Activated T-helper 17 cell treated with anti-CD3 and anti-CD28 coated beads, Interleukin-2, amount 50 U/mL, for 72 hours (primary cell): ENCODE measurements at regions not wholly inside any gene's neighbourhood (a gene's known extent, or its start where the extent isn't known, plus 50 kb on each side); places are given as distances from the start of the nearest gene placed in this dataset.
"Not testable (repeated sequence)": the region's sequence is repeated elsewhere in the genome, so short reads cannot be mapped to it uniquely, and the experiment has no call there.

Experiments
- ATAC-seq: fragments of 150-1000 bp; cut with Tn5 transposase; replicated peaks from 2 replicates; pipeline ENCODE4 v1.10.0; 2021; ENCODE audit warnings: mild to moderate bottlenecking, moderate library complexity
- H3K27ac Mint-ChIP-seq: one replicate; pipeline ENCODE4 v1.8.0; 2022; ENCODE audit warnings: mixed read lengths
- H3K27me3 Mint-ChIP-seq: one replicate; pipeline ENCODE4 v1.8.0; 2022; ENCODE audit warnings: mixed read lengths
- H3K36me3 Mint-ChIP-seq: one replicate; pipeline ENCODE4 v1.8.0; 2022; ENCODE audit warnings: low read depth, mild to moderate bottlenecking, mixed read lengths
- H3K4me1 Mint-ChIP-seq: one replicate; pipeline ENCODE4 v1.8.0; 2022; ENCODE audit warnings: mixed read lengths
- H3K4me3 Mint-ChIP-seq: one replicate; pipeline ENCODE4 v1.8.0; 2022; ENCODE audit warnings: mild to moderate bottlenecking, mixed read lengths
- H3K9me3 Mint-ChIP-seq: one replicate; pipeline ENCODE4 v1.8.0; 2022; ENCODE audit warnings: mixed read lengths

DNA sequence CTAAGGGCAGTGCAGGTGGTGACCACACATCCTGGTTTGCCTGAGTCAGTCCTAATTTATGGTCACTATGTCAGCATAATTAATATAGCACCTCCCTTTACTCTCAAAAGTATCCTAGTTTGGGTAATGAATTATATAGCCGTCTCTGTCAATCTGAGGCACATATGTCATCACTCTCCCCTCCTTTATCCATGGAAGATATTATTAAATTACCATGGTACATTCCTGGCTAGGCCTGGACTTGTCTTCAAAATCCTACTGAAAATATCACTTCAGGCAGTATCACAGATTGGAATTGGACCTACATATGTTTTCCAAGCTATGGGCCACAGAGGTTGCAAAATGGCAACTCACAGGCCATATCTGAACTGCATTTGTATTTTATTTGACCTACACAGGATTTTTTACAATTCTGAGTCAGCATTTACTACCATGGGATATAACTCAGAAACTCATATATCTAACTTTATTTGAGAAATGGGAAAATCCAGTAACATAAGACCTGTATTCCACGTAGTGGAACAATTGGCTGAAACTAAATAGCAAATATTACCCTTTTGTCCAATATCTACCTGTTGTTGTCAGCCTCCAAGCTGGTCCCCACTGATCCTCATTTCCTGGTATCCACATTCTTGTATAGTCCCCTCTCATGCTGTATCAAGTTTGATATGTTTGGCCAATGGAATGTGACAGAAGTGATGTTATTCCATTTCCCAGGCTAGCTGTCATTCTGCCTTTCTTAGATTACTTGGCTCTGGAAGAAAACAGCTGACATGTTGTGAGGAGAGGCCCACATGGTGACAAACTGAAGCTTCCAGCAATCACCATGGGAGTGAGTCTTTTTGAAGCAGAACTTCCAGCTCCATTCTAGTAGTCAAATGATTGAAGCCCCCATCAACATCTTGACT lies 102.5 kb upstream of the MDM1 start:
- H3K27me3 Mint-ChIP-seq = no peaks in the 10 kb centered on the region
- no peaks in the 10 kb centered on the region for H3K9me3 Mint-ChIP-seq
- ATAC-seq = no peak
- no peak overlapping the region for H3K4me3 Mint-ChIP-seq
- H3K4me1 Mint-ChIP-seq = peaks cover 5% of the 10 kb centered on the region
- no peak overlapping the region for H3K27ac Mint-ChIP-seq
- H3K36me3 Mint-ChIP-seq = no peaks in the 10 kb centered on the region

DNA sequence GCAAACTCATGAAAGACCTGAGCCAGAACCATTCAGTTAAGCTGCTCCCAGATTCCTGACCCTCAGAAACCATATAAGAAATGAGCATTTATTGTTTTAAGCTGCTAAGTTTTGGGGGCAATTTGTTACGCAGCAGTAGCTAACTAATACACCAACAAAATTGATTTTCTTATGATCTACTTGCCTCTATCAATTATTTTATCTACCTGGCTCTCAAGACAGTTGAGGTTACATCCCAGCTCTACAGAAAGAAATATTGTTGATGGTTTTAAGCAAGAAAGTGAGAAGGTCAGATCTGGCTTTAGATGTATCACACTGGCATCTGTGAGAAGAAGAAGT lies 103.1 kb upstream of the MDM1 start:
- Mint-ChIP-seq H3K9me3 (no peaks in the 10 kb centered on the region), H3K4me1 (peaks cover 11% of the 10 kb centered on the region), H3K4me3 (no peak overlapping the region), H3K36me3 (no peaks in the 10 kb centered on the region), H3K27me3 (no peaks in the 10 kb centered on the region), H3K27ac (no peak overlapping the region)
- ATAC-seq = no peak

DNA sequence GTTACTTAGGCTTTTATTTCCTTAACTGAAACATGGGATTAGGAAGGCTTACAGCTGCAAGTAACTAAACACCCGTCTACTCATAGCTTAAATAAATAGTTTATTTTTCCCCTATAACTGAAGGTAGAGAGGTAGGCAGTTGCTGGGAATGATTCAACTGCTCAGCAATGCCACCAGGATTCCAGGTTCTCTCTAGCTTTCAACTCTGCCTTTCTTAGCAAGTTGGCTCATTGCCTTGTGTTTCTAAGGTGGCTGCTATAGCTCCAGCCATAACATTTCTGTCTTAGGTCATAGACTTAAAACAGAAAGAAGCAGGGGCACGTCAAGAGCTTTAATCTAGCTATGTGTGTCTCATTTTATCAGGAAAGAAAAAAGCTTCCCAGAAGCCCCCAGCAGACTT lies 103.7 kb upstream of the MDM1 start:
- no peak for ATAC-seq
- Mint-ChIP-seq H3K36me3 (no peaks in the 10 kb centered on the region), H3K4me1 (peaks cover 12% of the 10 kb centered on the region), H3K27ac (no peak overlapping the region), H3K27me3 (no peaks in the 10 kb centered on the region), H3K4me3 (no peak overlapping the region), H3K9me3 (no peaks in the 10 kb centered on the region)

DNA sequence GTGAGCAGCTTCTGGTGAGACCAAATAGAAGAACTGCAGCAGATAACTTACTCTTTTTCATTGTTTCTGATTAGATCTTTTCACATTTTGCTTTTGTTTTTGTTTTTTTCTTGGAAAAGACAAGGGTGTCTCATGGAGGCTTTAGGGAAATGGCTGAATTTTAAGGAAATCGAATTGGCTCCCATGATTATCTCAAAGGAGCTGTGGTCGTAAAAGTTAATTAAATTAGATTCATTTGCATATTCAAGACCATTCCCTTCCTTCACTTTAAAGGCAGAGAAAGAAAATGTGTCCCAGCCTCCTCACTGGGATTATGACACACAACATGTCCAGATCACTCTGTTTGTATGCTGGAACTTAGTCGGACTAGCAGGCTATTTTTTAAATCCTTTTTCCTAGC lies 106.4 kb upstream of the MDM1 start:
- Mint-ChIP-seq H3K27me3 (no peaks in the 10 kb centered on the region), H3K36me3 (no peaks in the 10 kb centered on the region), H3K4me1 (peaks cover 29% of the 10 kb centered on the region), H3K4me3 (no peak overlapping the region), H3K27ac (no peak overlapping the region), H3K9me3 (peaks cover under 1% of the 10 kb centered on the region)
- ATAC-seq = no peak

DNA sequence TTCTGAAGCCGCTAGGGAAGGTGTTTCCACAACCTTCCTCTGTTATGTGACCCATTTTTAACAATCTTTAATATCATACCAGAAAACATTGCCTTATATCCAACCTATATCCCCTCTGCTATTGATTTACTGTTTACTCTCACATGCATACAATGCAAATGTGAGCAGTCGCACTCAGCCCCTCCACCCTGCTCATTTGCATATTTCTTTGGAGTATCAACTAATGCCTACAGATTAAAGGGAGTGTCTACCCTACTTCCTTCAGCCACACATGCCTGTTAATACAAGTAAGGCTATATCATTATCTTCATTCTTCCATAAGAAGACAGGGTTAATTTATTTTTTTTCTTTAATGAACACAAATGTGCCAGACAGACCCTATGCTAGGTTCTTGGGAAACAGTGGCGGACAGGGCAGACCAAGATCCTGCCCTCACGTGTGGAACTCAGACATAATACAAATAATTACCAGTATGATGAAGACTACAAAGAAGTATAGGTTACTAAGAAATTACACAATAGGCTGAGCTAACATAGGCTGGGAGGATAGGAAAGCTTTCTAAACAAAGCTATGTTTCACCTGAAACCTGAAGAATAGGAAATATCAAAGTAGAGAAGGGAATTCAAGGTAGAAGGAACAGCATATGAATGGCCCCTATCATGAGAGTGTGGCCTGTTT lies 107.3 kb upstream of the MDM1 start:
- no peaks in the 10 kb centered on the region for H3K36me3 Mint-ChIP-seq
- peak overlapping the region; percentile 58 for H3K4me3 Mint-ChIP-seq
- H3K4me1 Mint-ChIP-seq = peaks cover 29% of the 10 kb centered on the region

DNA sequence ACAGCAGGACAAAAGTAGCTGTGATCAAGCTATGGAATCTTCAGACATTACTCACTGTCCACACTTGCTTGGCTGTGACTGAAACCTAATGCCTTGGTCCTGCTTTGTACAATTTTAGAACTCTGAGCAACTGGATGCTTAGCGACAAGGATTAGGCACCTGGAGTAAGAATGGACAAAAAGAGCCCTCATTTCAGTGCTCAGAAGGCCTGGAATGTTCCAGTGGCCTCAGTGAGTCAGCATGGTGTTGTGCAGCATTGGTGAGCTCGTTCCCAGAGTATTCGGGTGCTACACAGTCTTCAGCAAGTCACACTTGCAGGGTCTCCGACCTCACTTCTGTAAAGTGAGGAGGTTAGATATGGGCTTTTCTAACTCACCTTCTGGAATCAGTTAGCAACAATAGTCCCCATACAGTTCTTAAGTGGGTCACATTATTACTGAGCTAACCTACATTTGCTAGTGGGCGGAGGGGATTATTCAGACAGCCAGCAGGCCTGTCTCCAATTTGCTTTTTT lies 108.0 kb upstream of the MDM1 start:
- H3K9me3 Mint-ChIP-seq = peaks cover 6% of the 10 kb centered on the region
- peak; percentile 63 for ATAC-seq
- H3K27me3 Mint-ChIP-seq = no peaks in the 10 kb centered on the region
- H3K4me1 Mint-ChIP-seq = peaks cover 34% of the 10 kb centered on the region
- H3K27ac Mint-ChIP-seq = peak overlapping the region; percentile 44
- H3K36me3 Mint-ChIP-seq = no peaks in the 10 kb centered on the region
- peak overlapping the region; percentile 58 for H3K4me3 Mint-ChIP-seq

More for the DNA sequence above, 107.3 kb upstream of the MDM1 start:
- no peaks in the 10 kb centered on the region for H3K27me3 Mint-ChIP-seq
- peaks cover 6% of the 10 kb centered on the region for H3K9me3 Mint-ChIP-seq
- no peak for ATAC-seq
- peak overlapping the region; percentile 44 for H3K27ac Mint-ChIP-seq

DNA sequence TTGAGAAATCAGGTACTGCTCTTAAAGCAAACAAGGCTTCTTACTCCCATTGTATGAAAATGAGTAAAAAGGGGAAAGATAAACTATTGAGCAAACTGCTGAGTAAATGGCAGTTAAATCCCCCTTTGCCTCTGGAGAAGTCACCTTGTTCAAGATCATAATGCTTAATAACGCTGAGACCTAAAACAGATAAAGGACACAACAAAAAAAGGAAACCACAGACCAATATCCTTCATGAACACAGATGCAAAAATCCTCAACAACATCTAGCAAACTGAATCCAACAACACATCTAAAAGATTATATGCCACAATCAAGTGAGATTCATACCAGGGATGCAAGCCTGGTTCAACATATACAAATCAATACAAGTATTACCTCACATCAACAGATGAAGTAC lies 109.0 kb upstream of the MDM1 start:
- Mint-ChIP-seq H3K27ac (peak overlapping the region; percentile 48), H3K4me1 (peaks cover 41% of the 10 kb centered on the region), H3K9me3 (peaks cover 6% of the 10 kb centered on the region), H3K27me3 (no peaks in the 10 kb centered on the region), H3K36me3 (no peaks in the 10 kb centered on the region), H3K4me3 (peak overlapping the region; percentile 58)
- ATAC-seq = no peak

DNA sequence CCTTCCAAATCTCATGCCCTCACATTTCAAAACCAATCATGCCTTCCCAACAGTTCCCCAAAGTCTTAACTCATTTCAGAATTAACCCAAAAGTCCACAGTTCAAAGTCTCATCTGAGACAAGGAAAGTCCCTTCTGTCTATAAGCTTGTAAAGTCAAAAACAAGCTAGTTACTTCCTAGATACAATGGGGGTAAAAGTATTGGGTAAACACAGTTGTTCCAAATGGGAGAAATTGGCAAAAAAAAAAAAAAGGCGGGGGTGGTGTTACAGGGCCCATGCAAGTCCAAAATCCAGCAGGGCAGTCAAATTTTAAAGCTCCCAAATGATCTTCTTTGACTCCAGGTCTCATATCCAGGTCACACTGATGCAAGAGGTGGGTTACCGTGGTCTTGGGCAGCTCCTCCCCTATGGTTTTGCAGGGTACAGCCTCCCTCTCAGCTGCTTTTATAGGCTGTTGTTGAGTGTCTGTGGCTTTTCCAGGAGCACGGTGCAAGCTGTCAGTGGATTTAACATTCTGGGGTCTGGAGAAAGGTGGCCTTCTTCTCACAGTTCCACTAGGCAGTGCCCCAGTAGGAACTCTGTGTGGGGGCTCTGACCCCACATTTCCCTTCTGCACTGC lies 110.3 kb upstream of the MDM1 start:
- H3K27me3 Mint-ChIP-seq, H3K36me3 Mint-ChIP-seq, H3K9me3 Mint-ChIP-seq: not testable (repeated sequence)
- peak overlapping the region; percentile 48 for H3K27ac Mint-ChIP-seq
- H3K4me3 Mint-ChIP-seq = peak overlapping the region; percentile 58
- ATAC-seq = peak; percentile 25
- H3K4me1 Mint-ChIP-seq = peaks cover 46% of the 10 kb centered on the region

DNA sequence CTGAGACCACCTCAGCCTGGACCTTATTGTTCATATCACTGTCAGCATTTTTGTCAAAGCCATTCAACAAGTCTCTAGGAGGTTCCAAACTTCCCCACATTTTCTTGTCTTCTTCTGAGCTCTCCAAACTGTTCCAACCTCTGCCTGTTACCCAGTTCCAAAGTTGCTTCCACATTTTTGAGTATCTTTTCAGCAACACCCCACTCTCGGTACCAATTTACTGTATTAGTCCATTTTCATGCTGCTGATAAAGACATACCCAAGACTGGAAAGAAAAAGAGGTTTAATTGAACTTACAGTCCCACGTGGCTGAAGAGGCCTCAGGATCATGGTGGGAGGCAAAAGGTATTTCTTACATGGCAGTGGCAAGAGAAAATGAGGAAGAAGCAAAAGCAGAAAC lies 111.5 kb upstream of the MDM1 start:
- ATAC-seq, H3K36me3 Mint-ChIP-seq, H3K9me3 Mint-ChIP-seq, H3K27me3 Mint-ChIP-seq: not testable (repeated sequence)
- Mint-ChIP-seq H3K27ac (peak overlapping the region; percentile 10), H3K4me1 (peaks cover 50% of the 10 kb centered on the region), H3K4me3 (peak overlapping the region; percentile 16)

DNA sequence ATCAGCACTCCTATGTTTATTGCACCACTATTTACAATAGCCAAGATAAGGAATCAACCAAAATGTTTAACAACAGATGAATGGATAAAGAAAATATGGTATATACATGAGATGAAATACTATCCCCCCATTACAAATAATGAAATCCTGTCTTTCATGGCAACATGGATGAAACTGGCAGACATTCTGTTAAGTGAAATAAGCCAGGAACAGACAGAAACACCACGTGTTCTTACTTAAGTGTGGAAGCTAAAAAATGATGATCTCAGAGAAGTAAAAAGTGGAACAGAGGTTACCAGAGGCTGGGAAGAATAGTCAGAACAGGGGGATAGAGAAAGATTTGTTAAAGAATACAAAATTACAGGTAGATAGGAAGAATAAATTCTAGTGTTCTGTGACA lies 113.7 kb upstream of the MDM1 start:
- Mint-ChIP-seq H3K27me3 (no peaks in the 10 kb centered on the region), H3K36me3 (peaks cover under 1% of the 10 kb centered on the region), H3K4me3 (peak overlapping the region; percentile 28), H3K9me3 (peaks cover 6% of the 10 kb centered on the region), H3K27ac (peak overlapping the region; percentile 16), H3K4me1 (peaks cover 55% of the 10 kb centered on the region)
- no peak for ATAC-seq

DNA sequence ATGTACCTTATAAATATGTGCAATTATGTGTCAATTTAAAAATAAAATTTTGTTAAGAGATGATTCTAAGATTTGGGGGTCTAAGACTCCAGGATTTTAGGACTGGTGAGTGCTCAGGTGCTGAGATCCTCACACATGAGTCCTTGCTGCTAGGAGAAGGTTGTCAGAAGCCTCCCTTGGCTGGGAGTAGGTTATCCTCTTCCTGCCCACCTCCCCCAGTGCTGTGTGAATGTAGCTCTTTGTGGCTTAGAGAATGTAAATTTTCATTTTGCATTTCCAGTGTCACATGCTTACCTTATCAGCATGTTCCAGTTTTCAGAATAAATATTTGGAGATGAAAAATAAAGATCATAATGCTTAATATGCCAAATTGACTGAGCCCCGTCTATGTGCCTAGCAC lies 114.2 kb upstream of the MDM1 start:
- Mint-ChIP-seq H3K4me3 (peak overlapping the region; percentile 28), H3K27me3 (no peaks in the 10 kb centered on the region), H3K9me3 (peaks cover 6% of the 10 kb centered on the region), H3K4me1 (peaks cover 56% of the 10 kb centered on the region), H3K27ac (peak overlapping the region; percentile 94), H3K36me3 (peaks cover 6% of the 10 kb centered on the region)
- no peak for ATAC-seq

DNA sequence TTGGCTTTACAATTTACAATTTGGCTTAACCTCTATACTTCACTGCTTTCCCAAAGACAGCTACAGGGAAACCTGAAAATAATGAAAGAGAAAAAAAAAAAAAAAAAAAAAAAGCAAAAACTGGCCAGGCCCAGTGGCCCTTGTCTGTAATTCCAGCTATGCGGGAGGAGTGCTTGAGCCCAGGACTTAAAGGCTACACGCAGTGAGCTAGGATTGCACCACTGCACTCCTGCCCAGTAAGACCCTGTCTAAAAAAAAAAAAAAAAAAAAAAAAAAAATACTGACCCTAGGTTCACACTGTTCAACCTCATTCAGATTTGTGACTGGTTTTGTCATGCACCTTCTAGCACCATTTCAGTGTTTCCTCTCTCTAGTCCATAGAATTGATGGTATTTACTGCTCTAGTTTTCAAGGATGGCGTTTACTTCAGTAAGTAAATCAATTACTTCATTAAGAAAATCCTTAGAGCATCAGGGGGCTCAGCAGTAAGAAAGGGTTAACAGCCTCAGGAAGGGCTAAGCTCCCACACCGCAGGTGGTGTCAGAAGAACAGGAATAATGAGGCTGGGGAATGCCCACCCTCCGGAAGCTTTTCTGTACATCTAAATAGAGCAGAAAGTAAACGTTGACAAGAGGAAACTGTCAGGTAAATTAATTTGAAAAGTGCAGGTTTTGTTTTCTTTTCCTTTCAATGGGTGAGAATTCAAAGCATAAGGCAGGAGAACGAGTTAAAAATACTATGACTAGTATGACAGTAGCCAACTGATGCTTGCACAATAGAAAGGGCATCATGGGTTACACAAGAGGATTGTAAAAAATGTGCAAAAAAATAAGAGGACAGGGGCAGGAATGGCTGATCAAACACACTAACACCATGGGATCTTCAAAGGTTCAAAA lies 115.0 kb upstream of the MDM1 start:
- Mint-ChIP-seq H3K9me3 (peaks cover 6% of the 10 kb centered on the region), H3K36me3 (peaks cover 11% of the 10 kb centered on the region), H3K4me3 (peak overlapping the region; percentile 28), H3K27ac (peak overlapping the region; percentile 94), H3K27me3 (no peaks in the 10 kb centered on the region), H3K4me1 (peaks cover 56% of the 10 kb centered on the region)
- ATAC-seq = no peak

DNA sequence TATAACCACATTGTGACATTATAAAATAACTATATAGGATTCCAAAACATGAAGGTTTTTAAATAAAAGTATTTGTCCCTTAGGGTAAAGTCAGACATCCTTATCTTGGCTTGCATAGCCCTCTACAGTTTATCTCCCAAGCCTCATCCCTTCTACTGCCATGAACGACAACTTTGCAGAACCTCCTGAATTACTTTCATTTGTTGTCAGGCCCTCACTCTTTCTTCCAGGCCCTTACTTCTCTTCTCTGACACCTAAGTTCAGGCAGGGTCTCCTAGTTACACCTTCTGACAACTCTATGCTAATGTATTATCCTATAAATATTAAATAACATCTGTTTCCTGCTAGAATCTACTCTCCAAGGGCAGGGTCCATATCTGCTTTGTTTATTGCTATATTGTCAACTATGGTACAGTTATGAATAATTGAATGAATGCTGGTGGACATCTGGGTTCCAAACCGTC lies 115.7 kb upstream of the MDM1 start:
- peak overlapping the region; percentile 94 for H3K27ac Mint-ChIP-seq
- peaks cover 6% of the 10 kb centered on the region for H3K9me3 Mint-ChIP-seq

DNA sequence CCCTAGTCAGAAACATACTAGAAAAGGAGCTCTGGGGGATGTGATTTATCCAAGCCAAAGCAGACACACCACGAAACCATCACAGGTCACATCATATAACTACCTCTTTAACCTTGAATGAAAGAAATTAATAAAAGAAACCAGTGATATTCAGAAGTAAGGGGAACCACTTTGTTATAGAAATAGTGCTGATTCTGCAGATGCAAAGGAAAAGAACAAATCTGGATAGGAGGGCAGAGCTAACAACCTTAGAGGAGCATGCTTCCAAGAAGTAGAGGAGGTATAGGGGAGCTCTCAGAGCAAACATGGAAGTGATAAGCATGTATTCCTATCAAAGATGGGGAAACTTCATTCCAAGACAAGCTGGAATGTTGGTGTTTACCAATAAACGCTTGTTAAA lies 117.0 kb upstream of the MDM1 start:
- H3K27ac Mint-ChIP-seq = peak overlapping the region; percentile 94
- H3K9me3 Mint-ChIP-seq = no peaks in the 10 kb centered on the region
- H3K4me1 Mint-ChIP-seq = peaks cover 58% of the 10 kb centered on the region
- peaks cover 11% of the 10 kb centered on the region for H3K36me3 Mint-ChIP-seq
- H3K4me3 Mint-ChIP-seq = peak overlapping the region; percentile 28
- no peak for ATAC-seq
- H3K27me3 Mint-ChIP-seq = no peaks in the 10 kb centered on the region

More for the DNA sequence above, 115.7 kb upstream of the MDM1 start:
- Mint-ChIP-seq H3K4me3 (peak overlapping the region; percentile 28), H3K27me3 (no peaks in the 10 kb centered on the region), H3K4me1 (peaks cover 53% of the 10 kb centered on the region), H3K36me3 (peaks cover 11% of the 10 kb centered on the region)
- no peak for ATAC-seq
